K562 (cell line): ENCODE measurements at regions not wholly inside any gene's neighbourhood (a gene's known extent, or its start where the extent isn't known, plus 50 kb on each side); places are given as distances from the start of the nearest gene placed in this dataset.

ENCODE experiments used
- ATAC-seq: fragments of 200-7000 bp; cut with Tn5 transposase; 3 replicates; pipeline ENCODE4 v1.9.1; 2020; ENCODE audit warnings: moderate library complexity
- BruUV-seq: library from RNA; stranded (reverse); fragments of 400-500 nt; replicated peaks from 2 replicates; lab custom pipeline; 2021; lab: Mats Ljungman, UMichigan
- CTCF ChIA-PET: fragments of 300-600 bp; formaldehyde crosslinking; extraction: SDS; loops from one replicate; lab custom pipeline; 2021; ENCODE audit warnings: low intra/inter-chr PET ratio; lab: Yijun Ruan, JAX
- POLR2A ChIA-PET: fragments of 300-600, 350-650 bp; sonication (Branson Sonifier 250); formaldehyde crosslinking; extraction: SDS; loops from one replicate; lab custom pipeline; 2021; ENCODE audit warnings: antibody characterized with exemption, inconsistent platforms; lab: Yijun Ruan, JAX
- DNase-seq, 4 experiments: peaks; one replicate each; pipeline versions ENCODE4 v3.0.0 to v3.0.0-alpha.2; 2011 to 2018; ENCODE audit warnings: low spot score in 3 of 4, mixed read lengths in 3 of 4; ENCODE audit errors: extremely low read depth in 1 of 4
- FAIRE-seq: peaks from 2 replicates; lab custom pipeline; 2011; peaks lifted over from hg19 to GRCh38; lab: Jason Lieb, UNC
- H2AFZ ChIP-seq: 2 replicates; pipeline ENCODE4 v1.6.0; 2011; ENCODE audit warnings: low read depth, low read length, control low read depth, inconsistent platforms
- H3K27ac ChIP-seq: fragments of 200-600 bp; 3 replicates; pipeline ENCODE4 v1.8.0; 2011; ENCODE audit warnings: low read depth, mild to moderate bottlenecking, control low read depth, inconsistent platforms, low read length, moderate library complexity, mixed read lengths; ENCODE audit errors: extremely low read depth
- H3K27me3 ChIP-seq, 2 experiments: fragments of 300-600 bp in 1 of 2; 2 replicates in 1 of 2; 3 replicates in 1 of 2; pipeline versions ENCODE4 v1.6.0 to v1.8.0; 2011; ENCODE audit warnings: inconsistent platforms in 2 of 2, low read length in 2 of 2, mild to moderate bottlenecking in 1 of 2, mixed read lengths in 1 of 2, moderate library complexity in 1 of 2; ENCODE audit not compliant: control insufficient read depth in 2 of 2, insufficient read depth in 2 of 2
- H3K36me3 ChIP-seq: fragments of 300-600 bp; 3 replicates; pipeline ENCODE4 v1.8.0; 2011; ENCODE audit warnings: mild to moderate bottlenecking, low read length, inconsistent platforms; ENCODE audit not compliant: control insufficient read depth, insufficient read depth
- H3K4me1 ChIP-seq, 2 experiments: fragments of 200-600 bp in 1 of 2; replicated peaks in 1 of 2; 2 replicates in 1 of 2; 3 replicates in 1 of 2; pipeline versions ENCODE4 v1.5.1 to v1.8.0; 2011; ENCODE audit warnings: inconsistent platforms in 2 of 2, low read length in 2 of 2, mild to moderate bottlenecking in 1 of 2, mixed read lengths in 1 of 2, moderate library complexity in 1 of 2; ENCODE audit not compliant: control insufficient read depth in 2 of 2, insufficient read depth in 2 of 2
- H3K4me2 ChIP-seq: 2 replicates; pipeline ENCODE4 v1.6.1; 2011; ENCODE audit warnings: low read length, control low read depth, inconsistent platforms, mixed read lengths; ENCODE audit not compliant: insufficient read depth
- H3K4me3 ChIP-seq: fragments of 200-600 bp; sonication (generic), shearing (Covaris generic); 2 replicates; pipeline ENCODE4 v1.5.1; 2016; ENCODE audit warnings: control low read depth, inconsistent platforms
- H3K79me2 ChIP-seq: fragments of 200-600 bp; 3 replicates; pipeline ENCODE4 v1.8.0; 2011; ENCODE audit warnings: low read length, inconsistent platforms; ENCODE audit not compliant: control insufficient read depth, insufficient read depth
- H3K9ac ChIP-seq, 2 experiments: 2 replicates each; pipeline versions ENCODE4 v1.6.0 to v1.6.1; 2011; ENCODE audit warnings: low read depth in 2 of 2, low read length in 2 of 2, control low read depth in 1 of 2, inconsistent platforms in 1 of 2, mild to moderate bottlenecking in 1 of 2, mixed read lengths in 1 of 2; ENCODE audit not compliant: insufficient read depth in 1 of 2
- H3K9me1 ChIP-seq: one replicate; pipeline ENCODE4 v1.6.0; 2011; ENCODE audit warnings: inconsistent platforms, mild to moderate bottlenecking, low read length, moderate library complexity; ENCODE audit not compliant: control insufficient read depth, insufficient read depth
- H3K9me3 ChIP-seq: replicated peaks from 2 replicates; pipeline ENCODE4 v1.5.1; 2011; ENCODE audit warnings: low read depth, low read length, inconsistent platforms; ENCODE audit not compliant: control insufficient read depth, insufficient read depth
- H4K20me1 ChIP-seq: replicated peaks from 2 replicates; pipeline ENCODE4 v1.6.1; 2011; ENCODE audit warnings: low read length, inconsistent platforms, mixed read lengths; ENCODE audit not compliant: control insufficient read depth, insufficient read depth
- DNMT1 ChIP-seq: fragments of 450-650 bp; IDR thresholded peaks from 2 replicates; pipeline ENCODE4 v1.6.1; 2016; ENCODE audit warnings: antibody characterized with exemption, mild to moderate bottlenecking
- ERF ChIP-seq: fragments of 450-650 bp; formaldehyde crosslinking; IDR thresholded peaks from 2 replicates; pipeline ENCODE4 v1.4.0; 2020; ENCODE audit warnings: mild to moderate bottlenecking, mixed read lengths
- HMGN3 ChIP-seq: IDR thresholded peaks from 2 replicates; pipeline ENCODE4 v1.6.1; 2011; ENCODE audit warnings: borderline replicate concordance, low read depth, mild to moderate bottlenecking, mixed read lengths, low read length; ENCODE audit not compliant: insufficient read length; ENCODE audit errors: extremely low read depth
- POLR2A ChIP-seq: fragments of 450-650 bp; conservative IDR thresholded peaks from 2 replicates; pipeline ENCODE4 v1.6.1; 2016
- POLR2H ChIP-seq: IDR thresholded peaks from 2 replicates; pipeline ENCODE4 v1.6.1; 2016; ENCODE audit warnings: missing genetic modification characterization, low read depth, mild to moderate bottlenecking, control low read depth, missing compliant biosample characterization, moderate library complexity
- PRPF4 ChIP-seq: fragments of 200-400 bp; formaldehyde crosslinking; IDR thresholded peaks from one replicate; pipeline ENCODE4 v1.6.1; 2017; ENCODE audit warnings: low read length, low read depth, mild to moderate bottlenecking; ENCODE audit not compliant: insufficient read depth, poor library complexity, severe bottlenecking
- TAF15 ChIP-seq: fragments of 200-400 bp; formaldehyde crosslinking; IDR thresholded peaks from 2 replicates; pipeline ENCODE4 v1.6.1; 2017; ENCODE audit warnings: mild to moderate bottlenecking, low read depth, low read length, moderate library complexity
- XRCC3 ChIP-seq: fragments of 450-650 bp; IDR thresholded peaks from 2 replicates; pipeline ENCODE4 v1.6.1; 2017; ENCODE audit warnings: mild to moderate bottlenecking, moderate library complexity
- ZBTB7A ChIP-seq: IDR thresholded peaks from 2 replicates; pipeline ENCODE4 v1.6.1; 2011; ENCODE audit warnings: low read depth, mild to moderate bottlenecking, low read length, moderate library complexity, borderline replicate concordance; ENCODE audit not compliant: control insufficient read depth
- ZC3H4 ChIP-seq: sonication (generic); formaldehyde crosslinking; IDR thresholded peaks from 2 replicates; pipeline ENCODE4 v1.9.0; 2021; ENCODE audit warnings: missing genetic modification reagents, borderline replicate concordance
- ZFP30 ChIP-seq: fragments of 250-450 bp; sonication (Bioruptor Pico); IDR thresholded peaks from 2 replicates; pipeline ENCODE4 v1.8.0; 2022; ENCODE audit warnings: moderate library complexity, mild to moderate bottlenecking, inconsistent platforms, borderline replicate concordance
- ZNF3 ChIP-seq: fragments of 250-450 bp; sonication (Bioruptor Pico); IDR thresholded peaks from 2 replicates; pipeline ENCODE4 v1.5.0; 2021; ENCODE audit warnings: mild to moderate bottlenecking, moderate library complexity
- WGBS: fragments of 100-300 bp; shearing (Covaris generic); methylation state at CpG from one replicate; pipeline ENCODE4 v1.1.6; 2016; ENCODE audit warnings: low coverage, mixed read lengths; ENCODE audit not compliant: insufficient coverage; ENCODE audit errors: missing lambda C conversion rate; 5-methylcytosine and 5-hydroxymethylcytosine counted together
- in situ Hi-C: fragments of 300-500 bp; cut with MboI; formaldehyde crosslinking; loops from 4 replicates; pipeline ENCODE4 v1.15.0; 2018; ENCODE audit warnings: inconsistent platforms, mixed read lengths
- intact Hi-C: fragments of 100-400 bp; cut with micrococcal nuclease; formaldehyde crosslinking; loops from 2 replicates; pipeline ENCODE4 v1.14.2; 2022
- TF ChIP-seq, protein P1 (sequence below): fragments of 450-650 bp; IDR thresholded peaks from 2 replicates; pipeline ENCODE4 v1.7.1; 2018; ENCODE audit warnings: mild to moderate bottlenecking, low read depth; ENCODE audit not compliant: partially characterized antibody
- TF ChIP-seq, protein P2 (sequence below): fragments of 250-450 bp; sonication (Bioruptor Pico); IDR thresholded peaks from 2 replicates; pipeline ENCODE4 v1.8.0; 2021; ENCODE audit warnings: mild to moderate bottlenecking, moderate library complexity
- TF ChIP-seq, protein P3 (sequence below): sonication (generic); formaldehyde crosslinking; IDR thresholded peaks from 2 replicates; pipeline ENCODE4 v1.9.0; 2022; ENCODE audit warnings: mild to moderate bottlenecking, missing genetic modification reagents
- TF ChIP-seq, protein P4 (sequence below): fragments of 200-800 bp; sonication (Bioruptor generic); IDR thresholded peaks from 2 replicates; pipeline ENCODE4 v1.6.1; 2017; ENCODE audit warnings: missing genetic modification characterization, missing compliant biosample characterization

DNA sequence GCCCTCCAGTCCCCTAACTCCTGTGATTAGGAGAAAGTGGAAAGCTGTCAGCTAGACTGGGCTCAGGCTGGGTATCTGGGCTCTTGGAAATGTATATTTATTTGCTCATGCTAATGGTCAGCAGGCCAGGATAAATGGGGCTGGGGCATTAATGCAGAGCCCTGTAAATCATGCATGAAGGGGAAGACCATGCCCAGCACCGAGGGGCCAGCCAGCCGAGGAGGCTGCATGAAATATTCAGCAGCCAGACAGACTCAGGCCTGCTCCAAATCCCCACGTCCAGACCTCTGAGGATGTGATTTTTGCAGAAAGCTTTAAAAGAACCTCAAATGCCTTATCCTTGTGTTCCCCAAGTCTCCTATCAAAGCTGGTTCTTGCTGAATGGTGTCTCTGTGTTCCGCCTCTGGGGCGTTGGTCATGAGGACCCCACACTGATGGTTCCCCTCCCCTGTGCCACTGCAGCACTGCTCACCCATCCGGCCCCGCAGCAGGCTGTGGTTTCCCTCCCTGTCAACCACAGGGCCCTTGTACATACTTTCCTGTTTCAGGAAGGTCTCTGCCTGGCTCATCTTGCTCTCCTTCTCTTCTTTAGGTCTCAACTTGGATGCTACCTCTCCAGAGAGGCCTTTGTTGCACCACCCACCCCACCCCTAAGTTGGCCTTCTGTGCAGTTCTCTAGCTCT, 358.4 kb downstream of the CDH26 start:
- no TSS peak for BruUV-seq
- Histone ChIP-seq H4K20me1 (no peaks in the 10 kb centered on the region), H3K9me3 (no peaks in the 10 kb centered on the region), H2AFZ (no peak overlapping the region), H3K4me1 (no peaks in the 10 kb centered on the region), H3K79me2 (no peaks in the 10 kb centered on the region), H3K9me1 (peaks cover 2% of the 10 kb centered on the region)
- WGBS = 0% methylated on average over 5 of the region's 7 CpGs
- TF ChIP-seq, protein P1, sequence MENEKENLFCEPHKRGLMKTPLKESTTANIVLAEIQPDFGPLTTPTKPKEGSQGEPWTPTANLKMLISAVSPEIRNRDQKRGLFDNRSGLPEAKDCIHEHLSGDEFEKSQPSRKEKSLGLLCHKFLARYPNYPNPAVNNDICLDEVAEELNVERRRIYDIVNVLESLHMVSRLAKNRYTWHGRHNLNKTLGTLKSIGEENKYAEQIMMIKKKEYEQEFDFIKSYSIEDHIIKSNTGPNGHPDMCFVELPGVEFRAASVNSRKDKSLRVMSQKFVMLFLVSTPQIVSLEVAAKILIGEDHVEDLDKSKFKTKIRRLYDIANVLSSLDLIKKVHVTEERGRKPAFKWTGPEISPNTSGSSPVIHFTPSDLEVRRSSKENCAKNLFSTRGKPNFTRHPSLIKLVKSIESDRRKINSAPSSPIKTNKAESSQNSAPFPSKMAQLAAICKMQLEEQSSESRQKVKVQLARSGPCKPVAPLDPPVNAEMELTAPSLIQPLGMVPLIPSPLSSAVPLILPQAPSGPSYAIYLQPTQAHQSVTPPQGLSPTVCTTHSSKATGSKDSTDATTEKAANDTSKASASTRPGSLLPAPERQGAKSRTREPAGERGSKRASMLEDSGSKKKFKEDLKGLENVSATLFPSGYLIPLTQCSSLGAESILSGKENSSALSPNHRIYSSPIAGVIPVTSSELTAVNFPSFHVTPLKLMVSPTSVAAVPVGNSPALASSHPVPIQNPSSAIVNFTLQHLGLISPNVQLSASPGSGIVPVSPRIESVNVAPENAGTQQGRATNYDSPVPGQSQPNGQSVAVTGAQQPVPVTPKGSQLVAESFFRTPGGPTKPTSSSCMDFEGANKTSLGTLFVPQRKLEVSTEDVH = no peak
- TF ChIP-seq TAF15 (no peak), DNMT1 (no peak), POLR2H (tag) (no peak), PRPF4 (no peak), HMGN3 (no peak), ZBTB7A (no peak), XRCC3 (no peak), ZNF3 (CRISPR knock-in tag) (no peak), POLR2A (no peak), ZFP30 (CRISPR knock-in tag) (no peak), ZC3H4 (no peak), ERF (CRISPR knock-in tag) (no peak)
- TF ChIP-seq, protein P2, sequence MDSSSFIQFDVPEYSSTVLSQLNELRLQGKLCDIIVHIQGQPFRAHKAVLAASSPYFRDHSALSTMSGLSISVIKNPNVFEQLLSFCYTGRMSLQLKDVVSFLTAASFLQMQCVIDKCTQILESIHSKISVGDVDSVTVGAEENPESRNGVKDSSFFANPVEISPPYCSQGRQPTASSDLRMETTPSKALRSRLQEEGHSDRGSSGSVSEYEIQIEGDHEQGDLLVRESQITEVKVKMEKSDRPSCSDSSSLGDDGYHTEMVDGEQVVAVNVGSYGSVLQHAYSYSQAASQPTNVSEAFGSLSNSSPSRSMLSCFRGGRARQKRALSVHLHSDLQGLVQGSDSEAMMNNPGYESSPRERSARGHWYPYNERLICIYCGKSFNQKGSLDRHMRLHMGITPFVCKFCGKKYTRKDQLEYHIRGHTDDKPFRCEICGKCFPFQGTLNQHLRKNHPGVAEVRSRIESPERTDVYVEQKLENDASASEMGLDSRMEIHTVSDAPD (CRISPR knock-in tag) = no peak
- TF ChIP-seq, protein P3, sequence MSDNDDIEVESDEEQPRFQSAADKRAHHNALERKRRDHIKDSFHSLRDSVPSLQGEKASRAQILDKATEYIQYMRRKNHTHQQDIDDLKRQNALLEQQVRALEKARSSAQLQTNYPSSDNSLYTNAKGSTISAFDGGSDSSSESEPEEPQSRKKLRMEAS (CRISPR knock-in tag) = no peak
- TF ChIP-seq, protein P4, sequence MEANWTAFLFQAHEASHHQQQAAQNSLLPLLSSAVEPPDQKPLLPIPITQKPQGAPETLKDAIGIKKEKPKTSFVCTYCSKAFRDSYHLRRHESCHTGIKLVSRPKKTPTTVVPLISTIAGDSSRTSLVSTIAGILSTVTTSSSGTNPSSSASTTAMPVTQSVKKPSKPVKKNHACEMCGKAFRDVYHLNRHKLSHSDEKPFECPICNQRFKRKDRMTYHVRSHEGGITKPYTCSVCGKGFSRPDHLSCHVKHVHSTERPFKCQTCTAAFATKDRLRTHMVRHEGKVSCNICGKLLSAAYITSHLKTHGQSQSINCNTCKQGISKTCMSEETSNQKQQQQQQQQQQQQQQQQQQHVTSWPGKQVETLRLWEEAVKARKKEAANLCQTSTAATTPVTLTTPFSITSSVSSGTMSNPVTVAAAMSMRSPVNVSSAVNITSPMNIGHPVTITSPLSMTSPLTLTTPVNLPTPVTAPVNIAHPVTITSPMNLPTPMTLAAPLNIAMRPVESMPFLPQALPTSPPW (CRISPR knock-in tag) = no peak
- TF ChIP-seq, all 486 proteins: peak for 0
- DNase-seq (no peak), ATAC-seq (no peak), FAIRE-seq (no peak)
- Histone ChIP-seq H3K27ac (no peak overlapping the region), H3K4me2 (no peak overlapping the region), H3K4me3 (no peak overlapping the region), H3K27me3 (no peaks in the 10 kb centered on the region; a peak in 1 of 5 replicates), H3K9ac (no peak overlapping the region), H3K36me3 (no peaks in the 10 kb centered on the region)
- in situ Hi-C loops (no loop called here), intact Hi-C loops (no loop called here)
- ChIA-PET POLR2A (no interaction called here), CTCF (no interaction called here)
